HCT116 (cell line): ENCODE measurements at regions not wholly inside any gene's neighbourhood (a gene's known extent, or its start where the extent isn't known, plus 50 kb on each side); places are given as distances from the start of the nearest gene placed in this dataset.

ENCODE experiments used
- CEBPB ChIP-seq: IDR thresholded peaks from 2 replicates; pipeline ENCODE4 v1.6.1; 2012; ENCODE audit warnings: low read depth
- EGR1 ChIP-seq: IDR thresholded peaks from 2 replicates; pipeline ENCODE4 v1.6.1; 2012; ENCODE audit warnings: low read depth
- ELF1 ChIP-seq: IDR thresholded peaks from 2 replicates; pipeline ENCODE4 v1.6.1; 2012; ENCODE audit warnings: low read depth, borderline replicate concordance
- EZH2 ChIP-seq: fragments of 200-600 bp; sonication (generic); IDR thresholded peaks from 2 replicates; pipeline ENCODE4 v1.6.1; 2017; ENCODE audit warnings: antibody characterized with exemption, mixed run types
- POLR2A ChIP-seq: IDR thresholded peaks from 2 replicates; pipeline ENCODE4 v1.7.0; 2011; ENCODE audit warnings: borderline replicate concordance; ENCODE audit not compliant: insufficient read depth, insufficient read length; ENCODE audit errors: extremely low read depth
- POLR2AphosphoS5 ChIP-seq: IDR thresholded peaks from 2 replicates; pipeline ENCODE4 v1.6.1; 2011; ENCODE audit warnings: mild to moderate bottlenecking, low read depth, low read length, moderate library complexity
- RAD21 ChIP-seq: IDR thresholded peaks from 2 replicates; pipeline ENCODE4 v1.6.1; 2012; ENCODE audit warnings: low read depth, mild to moderate bottlenecking
- SP1 ChIP-seq: IDR thresholded peaks from 2 replicates; pipeline ENCODE4 v1.6.1; 2012; ENCODE audit warnings: low read depth
- SRF ChIP-seq: IDR thresholded peaks from 2 replicates; pipeline ENCODE4 v1.6.1; 2012; ENCODE audit warnings: low read depth
- TCF7L2 ChIP-seq: IDR thresholded peaks from 2 replicates; pipeline ENCODE4 v1.7.0; 2011; ENCODE audit warnings: borderline replicate concordance, inconsistent platforms; ENCODE audit not compliant: insufficient read depth, insufficient read length; ENCODE audit errors: extremely low read depth
- TF ChIP-seq, protein P1 (sequence below), 3 experiments: fragments of 200-600 bp in 1 of 3; sonication (generic) in 1 of 3; IDR thresholded peaks in 2 of 3; conservative IDR thresholded peaks in 1 of 3; 2 replicates each; pipeline ENCODE4 v1.5.1; 2012 to 2017; ENCODE audit warnings: low read depth in 2 of 3, low read length in 2 of 3, antibody characterized with exemption in 1 of 3, borderline replicate concordance in 1 of 3, control low read depth in 1 of 3, mild to moderate bottlenecking in 1 of 3, mixed read lengths in 1 of 3, mixed run types in 1 of 3, moderate library complexity in 1 of 3; ENCODE audit not compliant: insufficient read depth in 1 of 3
- TF ChIP-seq, protein P2 (sequence below): IDR thresholded peaks from 2 replicates; pipeline ENCODE4 v1.6.1; 2012; ENCODE audit warnings: low read depth
- TF ChIP-seq, protein P3 (sequence below): IDR thresholded peaks from 2 replicates; pipeline ENCODE4 v1.6.1; 2012

DNA sequence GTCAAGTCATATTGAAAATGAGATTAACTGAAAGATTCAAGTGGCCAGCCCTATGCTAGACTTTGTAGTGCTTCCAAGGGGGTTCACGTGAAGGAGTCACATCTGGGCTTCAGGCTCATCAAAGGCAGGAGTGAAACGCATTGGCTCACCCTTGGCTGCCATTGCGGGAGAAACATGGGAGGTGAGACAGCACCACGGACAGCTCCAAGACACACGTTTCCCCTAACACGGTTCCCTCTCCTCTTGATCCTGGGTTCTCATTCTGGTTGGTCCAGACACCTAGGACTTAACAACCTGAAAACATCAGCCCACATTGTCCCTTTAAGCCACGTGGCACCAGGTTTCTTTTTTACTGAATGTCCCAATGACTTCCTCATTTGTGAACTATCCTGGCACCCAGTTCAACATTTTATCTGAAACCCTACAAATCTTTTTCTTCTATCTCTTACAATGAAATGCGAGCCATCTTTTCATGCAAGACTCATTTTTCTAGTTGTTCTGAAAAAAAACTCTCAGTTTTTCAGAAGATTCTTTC, 279.0 kb upstream of the VCX3A start:
- TF ChIP-seq, protein P1, sequence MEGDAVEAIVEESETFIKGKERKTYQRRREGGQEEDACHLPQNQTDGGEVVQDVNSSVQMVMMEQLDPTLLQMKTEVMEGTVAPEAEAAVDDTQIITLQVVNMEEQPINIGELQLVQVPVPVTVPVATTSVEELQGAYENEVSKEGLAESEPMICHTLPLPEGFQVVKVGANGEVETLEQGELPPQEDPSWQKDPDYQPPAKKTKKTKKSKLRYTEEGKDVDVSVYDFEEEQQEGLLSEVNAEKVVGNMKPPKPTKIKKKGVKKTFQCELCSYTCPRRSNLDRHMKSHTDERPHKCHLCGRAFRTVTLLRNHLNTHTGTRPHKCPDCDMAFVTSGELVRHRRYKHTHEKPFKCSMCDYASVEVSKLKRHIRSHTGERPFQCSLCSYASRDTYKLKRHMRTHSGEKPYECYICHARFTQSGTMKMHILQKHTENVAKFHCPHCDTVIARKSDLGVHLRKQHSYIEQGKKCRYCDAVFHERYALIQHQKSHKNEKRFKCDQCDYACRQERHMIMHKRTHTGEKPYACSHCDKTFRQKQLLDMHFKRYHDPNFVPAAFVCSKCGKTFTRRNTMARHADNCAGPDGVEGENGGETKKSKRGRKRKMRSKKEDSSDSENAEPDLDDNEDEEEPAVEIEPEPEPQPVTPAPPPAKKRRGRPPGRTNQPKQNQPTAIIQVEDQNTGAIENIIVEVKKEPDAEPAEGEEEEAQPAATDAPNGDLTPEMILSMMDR (IDR thresholded peaks at IDR 0.05 in 2 of 3, conservative IDR thresholded peaks at IDR 0.05 in 1 of 3; ENCODE audit: borderline replicate concordance in 1 of 3, insufficient read depth in 1 of 3, low read depth in 2 of 3, low read length in 2 of 3): no peak
- TF ChIP-seq EZH2: no peak
- TF ChIP-seq EGR1: no peak
- TF ChIP-seq ELF1: no peak
- no peak for TF ChIP-seq TCF7L2
- TF ChIP-seq SP1: no peak
- TF ChIP-seq, protein P2, sequence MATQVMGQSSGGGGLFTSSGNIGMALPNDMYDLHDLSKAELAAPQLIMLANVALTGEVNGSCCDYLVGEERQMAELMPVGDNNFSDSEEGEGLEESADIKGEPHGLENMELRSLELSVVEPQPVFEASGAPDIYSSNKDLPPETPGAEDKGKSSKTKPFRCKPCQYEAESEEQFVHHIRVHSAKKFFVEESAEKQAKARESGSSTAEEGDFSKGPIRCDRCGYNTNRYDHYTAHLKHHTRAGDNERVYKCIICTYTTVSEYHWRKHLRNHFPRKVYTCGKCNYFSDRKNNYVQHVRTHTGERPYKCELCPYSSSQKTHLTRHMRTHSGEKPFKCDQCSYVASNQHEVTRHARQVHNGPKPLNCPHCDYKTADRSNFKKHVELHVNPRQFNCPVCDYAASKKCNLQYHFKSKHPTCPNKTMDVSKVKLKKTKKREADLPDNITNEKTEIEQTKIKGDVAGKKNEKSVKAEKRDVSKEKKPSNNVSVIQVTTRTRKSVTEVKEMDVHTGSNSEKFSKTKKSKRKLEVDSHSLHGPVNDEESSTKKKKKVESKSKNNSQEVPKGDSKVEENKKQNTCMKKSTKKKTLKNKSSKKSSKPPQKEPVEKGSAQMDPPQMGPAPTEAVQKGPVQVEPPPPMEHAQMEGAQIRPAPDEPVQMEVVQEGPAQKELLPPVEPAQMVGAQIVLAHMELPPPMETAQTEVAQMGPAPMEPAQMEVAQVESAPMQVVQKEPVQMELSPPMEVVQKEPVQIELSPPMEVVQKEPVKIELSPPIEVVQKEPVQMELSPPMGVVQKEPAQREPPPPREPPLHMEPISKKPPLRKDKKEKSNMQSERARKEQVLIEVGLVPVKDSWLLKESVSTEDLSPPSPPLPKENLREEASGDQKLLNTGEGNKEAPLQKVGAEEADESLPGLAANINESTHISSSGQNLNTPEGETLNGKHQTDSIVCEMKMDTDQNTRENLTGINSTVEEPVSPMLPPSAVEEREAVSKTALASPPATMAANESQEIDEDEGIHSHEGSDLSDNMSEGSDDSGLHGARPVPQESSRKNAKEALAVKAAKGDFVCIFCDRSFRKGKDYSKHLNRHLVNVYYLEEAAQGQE: no peak; the same call in 1 of the 2 replicates
- TF ChIP-seq CEBPB: no peak
- no peak for TF ChIP-seq POLR2A
- TF ChIP-seq POLR2AphosphoS5: no peak
- TF ChIP-seq RAD21: no peak
- TF ChIP-seq, protein P3, sequence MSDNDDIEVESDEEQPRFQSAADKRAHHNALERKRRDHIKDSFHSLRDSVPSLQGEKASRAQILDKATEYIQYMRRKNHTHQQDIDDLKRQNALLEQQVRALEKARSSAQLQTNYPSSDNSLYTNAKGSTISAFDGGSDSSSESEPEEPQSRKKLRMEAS: no peak
- TF ChIP-seq SRF: no peak
